Lower lobe of right lung (tissue), 2 donors: ENCODE measurements at regions not wholly inside any gene's neighbourhood (a gene's known extent, or its start where the extent isn't known, plus 50 kb on each side); places are given as distances from the start of the nearest gene placed in this dataset.

Experiments used
- ATAC-seq, 2 donors: fragments of 200-7000 bp; cut with Tn5 transposase; one replicate each; pipeline ENCODE4 v1.9.1; 2020 to 2022; ENCODE audit warnings: mild to moderate bottlenecking in 2 of 2, moderate library complexity in 2 of 2
- DNase-seq: peaks from one replicate; pipeline ENCODE4 v3.0.0-alpha.2; 2020
- H3K27ac ChIP-seq: fragments of 200-600 bp; one replicate; pipeline ENCODE4 v1.8.0; 2022
- H3K27me3 ChIP-seq: fragments of 200-600 bp; one replicate; pipeline ENCODE4 v1.8.0; 2022; ENCODE audit warnings: low read depth
- H3K36me3 ChIP-seq: fragments of 200-600 bp; one replicate; pipeline ENCODE4 v1.8.0; 2022; ENCODE audit warnings: mild to moderate bottlenecking
- H3K4me1 ChIP-seq: fragments of 200-600 bp; one replicate; pipeline ENCODE4 v1.8.0; 2022
- H3K4me3 ChIP-seq: fragments of 200-600 bp; one replicate; pipeline ENCODE4 v1.8.0; 2022; ENCODE audit warnings: mild to moderate bottlenecking
- H3K9me3 ChIP-seq: fragments of 200-600 bp; one replicate; pipeline ENCODE4 v1.8.0; 2022
- CTCF ChIP-seq: fragments of 200-600 bp; IDR thresholded peaks from one replicate; pipeline ENCODE4 v1.8.0; 2022; ENCODE audit warnings: antibody characterized with exemption, mild to moderate bottlenecking
- intact Hi-C: fragments of 100-400 bp; cut with DNase I; formaldehyde crosslinking; loops from one replicate; pipeline ENCODE4 v1.11.0; 2022
- donor health status: DM: no; HTN: yes; CAD: no; lungs with severe emphysema.

DNA sequence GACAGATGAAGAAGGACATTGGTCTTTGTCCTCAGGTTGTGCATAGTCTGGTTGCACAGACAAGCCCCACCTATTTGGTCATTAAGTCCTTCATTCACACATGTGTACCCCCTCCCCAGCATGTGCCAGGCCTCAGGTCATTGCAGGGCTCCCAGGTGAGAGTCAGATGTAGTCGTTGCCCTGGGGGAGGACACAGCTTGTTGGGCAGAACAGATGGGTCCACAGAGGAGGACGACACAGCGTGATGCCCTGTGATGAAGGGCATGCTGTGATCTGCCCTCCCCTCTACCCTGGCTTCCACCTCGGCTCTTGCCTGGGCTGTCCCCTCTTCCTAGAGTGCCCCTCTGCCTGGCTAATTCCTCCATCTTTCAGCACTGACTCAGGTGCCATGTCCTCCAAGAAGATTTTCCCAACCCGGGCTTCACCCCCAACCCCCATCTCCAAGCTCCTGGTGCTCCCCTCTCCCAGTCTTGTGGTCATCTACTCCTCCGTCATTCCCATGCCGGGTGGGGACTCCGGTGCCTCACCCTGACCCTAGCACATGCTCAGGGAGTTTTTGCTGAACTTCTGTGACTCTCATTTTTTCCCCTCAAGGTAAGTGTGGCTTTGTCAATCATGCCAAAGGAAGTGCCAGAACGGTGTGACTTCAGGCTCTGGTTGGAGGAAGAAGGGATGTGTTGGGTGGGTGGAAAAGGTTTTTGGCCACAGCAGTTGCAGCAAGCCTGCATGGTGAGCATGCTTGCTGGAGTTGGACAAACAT lies 220.5 kb downstream of the FOXD2 start:
- ATAC-seq (no peak), DNase-seq (no peak)
- no peak overlapping the region for H3K4me3 ChIP-seq
- H3K27ac ChIP-seq = no peak overlapping the region
- intact Hi-C loops = no loop called here
- no peaks in the 10 kb centered on the region for H3K9me3 ChIP-seq
- H3K4me1 ChIP-seq = no peaks in the 10 kb centered on the region
- H3K27me3 ChIP-seq = no peaks in the 10 kb centered on the region
- TF ChIP-seq CTCF = no peak
- H3K36me3 ChIP-seq = no peaks in the 10 kb centered on the region

GRCh38 chr1:47659146-47659545 lies 221.3 kb downstream of the FOXD2 start:
- no peaks in the 10 kb centered on the region for H3K36me3 ChIP-seq
- no peaks in the 10 kb centered on the region for H3K4me1 ChIP-seq
- H3K9me3 ChIP-seq = no peaks in the 10 kb centered on the region
- no peak for ATAC-seq
- no peak overlapping the region for H3K4me3 ChIP-seq
- no peak overlapping the region for H3K27ac ChIP-seq
- H3K27me3 ChIP-seq = no peaks in the 10 kb centered on the region
- no peak for TF ChIP-seq CTCF
- intact Hi-C loops = no loop called here
- no peak for DNase-seq

DNA sequence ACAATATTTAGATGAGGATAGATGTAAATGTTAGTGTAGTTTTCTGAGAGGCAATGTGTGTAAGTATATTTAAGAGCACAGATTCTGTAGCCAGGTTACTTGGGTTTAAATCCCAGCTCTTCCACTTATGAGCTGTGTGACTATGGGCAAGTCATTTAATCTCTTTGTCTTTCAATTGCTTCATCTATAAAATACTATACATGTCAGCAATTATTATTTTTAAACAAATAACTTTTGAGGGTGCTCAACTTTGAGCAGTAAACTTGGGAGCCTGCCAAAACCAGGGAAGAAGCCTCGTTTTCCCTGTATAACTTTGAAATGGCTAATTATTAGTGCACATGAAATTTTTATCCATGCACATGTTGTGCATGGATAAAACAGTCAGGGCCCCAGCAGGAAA lies 222.8 kb downstream of the FOXD2 start:
- Histone ChIP-seq H3K4me3 (no peak overlapping the region), H3K9me3 (no peaks in the 10 kb centered on the region), H3K36me3 (no peaks in the 10 kb centered on the region), H3K27ac (no peak overlapping the region), H3K27me3 (no peaks in the 10 kb centered on the region), H3K4me1 (no peaks in the 10 kb centered on the region)
- ATAC-seq = no peak
- intact Hi-C loops = no loop called here
- TF ChIP-seq CTCF = no peak
- no peak for DNase-seq

DNA sequence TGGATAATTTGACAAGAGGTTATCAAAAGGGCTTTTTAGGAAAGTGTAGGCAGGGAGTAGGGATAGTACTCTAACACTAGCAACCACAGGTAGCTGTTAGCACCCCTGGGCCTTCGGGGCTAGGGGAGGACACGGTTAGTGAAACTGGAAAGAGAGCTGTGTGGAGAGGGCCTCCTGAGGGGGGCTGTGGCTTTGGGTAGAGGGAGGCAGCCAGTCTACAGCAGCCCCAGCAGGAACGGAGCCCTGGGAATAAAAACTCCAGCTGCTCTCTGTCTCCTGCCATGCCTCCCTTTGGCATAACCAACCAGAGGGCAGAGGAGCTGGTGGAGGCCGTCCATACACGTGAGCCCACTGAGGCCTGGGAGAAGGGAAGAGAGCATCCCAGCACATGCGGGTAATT lies 223.2 kb downstream of the FOXD2 start:
- H3K9me3 ChIP-seq = no peaks in the 10 kb centered on the region
- intact Hi-C loops = no loop called here
- no peak overlapping the region for H3K4me3 ChIP-seq
- H3K27me3 ChIP-seq = no peaks in the 10 kb centered on the region
- no peak for TF ChIP-seq CTCF
- H3K4me1 ChIP-seq = no peaks in the 10 kb centered on the region
- no peak for ATAC-seq
- H3K36me3 ChIP-seq = no peaks in the 10 kb centered on the region
- no peak for DNase-seq
- H3K27ac ChIP-seq = no peak overlapping the region

DNA sequence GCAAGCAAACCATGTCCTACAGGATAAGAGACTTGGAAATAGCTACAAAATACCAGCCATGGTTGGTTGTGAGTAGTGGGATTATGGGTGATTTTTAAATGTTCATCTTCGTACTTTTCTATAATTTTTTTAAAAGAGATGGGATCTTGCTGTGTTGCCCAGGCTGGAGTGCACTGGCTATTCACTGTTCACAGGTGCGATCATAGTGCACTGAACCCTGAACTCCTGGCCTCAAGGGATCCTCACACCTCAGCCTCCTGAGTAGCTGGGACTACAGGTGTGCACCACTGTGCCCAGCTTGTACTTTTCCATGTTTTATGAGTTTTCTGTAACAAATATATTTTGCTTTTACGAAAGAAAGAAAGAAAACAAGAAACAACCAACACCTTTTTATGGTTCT lies 224.2 kb downstream of the FOXD2 start:
- Histone ChIP-seq H3K27ac (no peak overlapping the region), H3K27me3 (no peaks in the 10 kb centered on the region), H3K4me1 (no peaks in the 10 kb centered on the region), H3K36me3 (no peaks in the 10 kb centered on the region), H3K9me3 (no peaks in the 10 kb centered on the region), H3K4me3 (no peak overlapping the region)
- DNase-seq (no peak), ATAC-seq (no peak)
- intact Hi-C loops = no loop called here
- no peak for TF ChIP-seq CTCF
